ENCODE measurements at regions not wholly inside any gene's neighbourhood (a gene's known extent, or its start where the extent isn't known, plus 50 kb on each side); places are given as distances from the start of the nearest gene placed in this dataset.

DNA sequence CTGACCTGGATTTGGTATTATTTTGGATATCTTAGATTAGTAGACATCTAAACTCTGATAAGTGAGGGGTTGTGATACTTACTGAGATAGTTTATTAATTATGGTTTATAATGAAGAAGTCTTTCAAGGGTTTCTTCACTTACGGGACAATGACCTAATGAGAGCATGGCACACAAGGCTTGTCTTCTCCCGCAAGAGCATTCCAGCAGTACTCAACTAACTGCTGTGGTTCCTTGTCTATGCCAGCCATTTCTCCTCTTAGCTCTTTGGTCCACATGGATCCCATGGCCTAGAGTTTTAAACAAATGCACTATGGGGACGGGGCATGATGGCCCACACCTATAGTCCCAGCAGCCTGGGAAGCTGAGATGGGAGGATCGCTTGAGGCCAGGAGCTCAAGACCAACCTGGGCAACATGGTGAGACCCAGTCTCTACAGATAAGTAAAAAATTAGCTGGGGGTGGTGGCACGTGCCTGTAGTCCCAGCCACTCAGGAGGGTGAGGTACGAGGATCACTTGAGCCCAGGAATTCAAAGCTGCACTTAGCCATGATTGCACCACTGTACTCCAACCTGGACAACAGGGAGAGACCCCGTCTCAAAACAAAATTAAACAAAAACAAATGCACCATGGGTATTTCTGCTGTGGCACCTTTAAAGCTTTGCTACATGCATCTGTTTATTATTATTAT, 161.7 kb upstream of the MYCN start:
- no peak for DNase-seq (ENCODE audit: low read depth)

DNA sequence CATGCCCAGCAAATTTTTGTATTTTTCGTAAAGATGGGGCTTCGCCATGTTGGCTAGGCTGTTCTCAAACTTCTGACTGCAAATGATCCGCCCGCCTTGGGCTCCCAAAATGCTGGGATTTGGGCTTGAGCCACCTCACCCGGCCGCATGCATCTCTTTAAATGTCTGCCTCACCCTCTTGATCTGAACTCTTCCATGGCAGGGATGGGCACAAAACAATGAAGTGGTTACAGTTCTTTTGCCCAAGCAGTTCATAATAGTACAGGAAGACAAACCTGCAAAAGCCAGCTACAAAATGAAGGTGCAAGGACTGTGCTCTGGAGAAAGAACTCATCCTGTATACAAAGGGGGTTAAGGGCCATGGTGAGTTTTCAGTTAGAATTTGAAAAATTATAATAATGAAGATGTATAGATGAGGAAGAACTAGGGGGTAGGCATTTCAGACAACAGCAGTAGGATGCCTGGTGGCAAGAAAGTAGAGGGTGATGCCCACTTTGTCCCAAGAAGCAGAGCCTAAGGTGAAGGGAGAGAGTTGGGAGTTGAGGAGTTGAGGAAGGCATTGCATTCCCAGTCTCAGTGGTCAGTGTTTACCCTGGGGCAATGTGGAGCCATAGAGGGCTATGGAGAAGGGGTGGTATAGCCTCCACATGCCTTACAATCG, 160.8 kb upstream of the MYCN start:
- no peak for DNase-seq (ENCODE audit: low read depth)

DNA sequence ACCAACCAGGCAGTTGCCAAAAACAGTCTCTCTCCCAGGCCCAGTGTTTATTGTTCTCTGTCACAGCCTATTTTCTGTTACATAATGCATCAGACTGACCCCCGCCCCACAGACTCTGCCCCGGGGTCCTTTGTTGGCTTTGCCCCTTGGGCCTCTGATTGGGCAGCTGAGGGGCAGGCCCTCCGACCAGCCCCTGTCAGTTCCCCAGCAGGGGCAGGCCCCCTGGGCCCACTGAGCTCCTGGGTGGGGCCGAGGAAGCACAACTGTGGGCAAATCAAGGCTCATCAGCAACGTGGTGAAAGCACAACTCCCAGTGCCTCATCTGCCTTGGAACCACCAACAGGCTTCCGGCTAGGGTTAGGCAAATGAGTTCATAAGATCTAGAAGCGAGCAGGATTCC, 160.1 kb upstream of the MYCN start:
- no peak for DNase-seq (ENCODE audit: low read depth)

DNA sequence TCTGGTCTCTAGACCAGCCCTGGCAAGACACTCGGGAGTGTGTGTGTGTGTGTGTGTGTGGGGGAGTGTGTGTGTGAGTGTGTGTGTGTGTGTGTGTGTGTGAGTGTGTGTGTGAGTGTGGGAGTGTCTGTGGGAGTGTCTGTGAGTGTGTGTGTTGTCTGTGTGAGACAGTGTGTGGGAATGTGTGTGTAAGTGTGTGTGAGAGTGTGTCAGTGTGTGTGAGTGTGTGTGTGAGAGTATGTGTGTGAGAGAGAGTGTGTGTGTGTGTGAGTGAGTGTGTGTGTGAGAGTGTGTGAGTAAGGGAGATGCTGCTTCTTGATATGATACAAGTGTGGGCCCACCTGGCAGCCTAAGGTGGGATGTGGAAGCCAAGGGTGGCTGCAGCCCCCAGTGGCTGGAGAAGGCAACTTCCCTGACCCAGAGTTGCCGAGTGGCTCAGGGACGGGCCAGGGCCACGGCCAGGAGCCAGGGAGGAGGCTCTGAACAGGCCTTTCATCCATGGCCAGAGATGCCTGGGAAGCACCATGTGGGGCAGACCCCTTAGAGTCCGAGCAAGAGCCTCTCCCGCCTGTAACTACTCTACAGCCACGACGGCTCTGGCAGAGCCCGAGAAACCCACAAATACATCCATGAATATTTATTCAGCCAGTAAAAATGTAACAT, 159.3 kb upstream of the MYCN start:
- DNase-seq (ENCODE audit: low read depth): no peak

DNA sequence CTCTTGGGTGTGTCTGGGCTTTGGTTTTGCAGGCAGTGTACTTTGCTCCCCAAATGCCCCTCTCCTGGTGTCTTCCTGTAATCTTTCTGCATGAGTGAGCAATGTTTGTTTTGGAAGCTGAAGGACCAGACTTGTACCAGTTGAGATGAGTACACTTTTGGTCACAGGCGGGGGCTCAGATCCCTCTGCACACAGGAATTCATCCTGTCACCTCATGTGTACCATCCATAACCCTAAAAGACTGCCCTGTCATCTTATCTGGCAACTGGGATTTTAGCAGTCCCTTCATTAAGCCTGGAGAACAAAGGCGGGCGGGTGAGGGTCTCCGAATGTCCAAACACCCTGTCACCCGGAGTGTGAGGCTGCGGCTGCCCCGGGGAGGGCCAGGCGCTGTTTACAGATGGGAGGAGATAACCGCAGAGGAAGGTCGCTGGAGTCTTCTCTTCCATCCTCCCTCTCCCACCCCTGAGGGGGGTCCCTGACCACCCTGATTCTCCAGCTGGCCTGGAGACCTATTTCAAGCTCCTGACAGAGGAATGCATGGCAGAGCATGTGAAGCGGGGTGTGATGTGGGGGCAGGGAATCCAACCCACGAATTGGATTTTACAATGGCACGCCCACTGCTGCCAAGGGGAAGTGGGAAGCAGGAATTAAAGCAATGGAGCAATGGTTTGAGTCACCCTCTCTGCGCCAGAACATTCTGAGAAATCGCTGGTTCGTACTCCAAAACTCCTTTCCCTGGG, 158.2 kb upstream of the MYCN start:
- no peak for DNase-seq (ENCODE audit: low read depth)

DNA sequence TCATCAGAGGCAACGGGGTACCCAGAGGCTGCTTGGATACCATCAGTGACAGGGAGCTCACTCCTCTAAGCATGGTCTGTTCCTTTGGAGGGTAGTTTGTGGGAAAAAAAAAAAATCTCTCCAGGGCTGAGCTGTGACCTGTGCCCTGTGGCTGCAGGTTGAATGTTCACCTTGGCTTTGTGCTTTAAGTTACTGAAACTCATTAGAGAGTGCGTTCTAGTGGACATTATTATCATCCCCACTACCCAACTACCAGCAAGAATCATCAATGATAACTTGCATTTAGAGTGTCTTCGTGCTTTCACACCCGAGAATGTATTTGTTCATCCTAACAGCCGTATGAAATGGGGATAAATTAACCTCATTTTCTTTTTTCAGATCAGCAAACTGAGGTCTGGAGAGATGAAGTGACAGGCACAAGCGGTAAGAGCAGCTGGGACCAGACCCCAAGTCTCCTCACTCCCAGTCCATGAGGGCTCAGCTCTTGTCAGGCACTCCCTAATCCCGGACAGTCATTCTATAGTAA, 157.5 kb upstream of the MYCN start:
- no peak for DNase-seq (ENCODE audit: low read depth)

DNA sequence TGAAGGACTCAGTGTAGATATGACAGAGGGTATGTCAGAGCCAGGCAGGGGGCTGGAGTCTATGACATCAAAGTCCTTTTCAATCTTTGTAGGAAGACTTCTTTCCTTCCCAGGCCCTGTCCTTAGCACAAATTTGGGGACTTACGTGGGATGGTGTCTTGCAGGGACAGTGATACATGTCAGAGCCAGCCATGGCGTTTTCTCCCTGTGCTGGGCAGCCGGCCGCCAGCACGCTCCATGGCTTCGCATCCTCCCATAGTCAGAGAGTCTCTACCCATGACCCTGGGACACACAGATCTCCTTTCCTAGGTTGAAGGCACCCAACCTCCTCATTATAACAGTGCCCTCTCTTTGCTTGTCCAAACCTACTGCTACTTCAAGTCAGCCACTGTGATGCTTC, 156.9 kb upstream of the MYCN start:
- DNase-seq (ENCODE audit: low read depth): no peak

DNA sequence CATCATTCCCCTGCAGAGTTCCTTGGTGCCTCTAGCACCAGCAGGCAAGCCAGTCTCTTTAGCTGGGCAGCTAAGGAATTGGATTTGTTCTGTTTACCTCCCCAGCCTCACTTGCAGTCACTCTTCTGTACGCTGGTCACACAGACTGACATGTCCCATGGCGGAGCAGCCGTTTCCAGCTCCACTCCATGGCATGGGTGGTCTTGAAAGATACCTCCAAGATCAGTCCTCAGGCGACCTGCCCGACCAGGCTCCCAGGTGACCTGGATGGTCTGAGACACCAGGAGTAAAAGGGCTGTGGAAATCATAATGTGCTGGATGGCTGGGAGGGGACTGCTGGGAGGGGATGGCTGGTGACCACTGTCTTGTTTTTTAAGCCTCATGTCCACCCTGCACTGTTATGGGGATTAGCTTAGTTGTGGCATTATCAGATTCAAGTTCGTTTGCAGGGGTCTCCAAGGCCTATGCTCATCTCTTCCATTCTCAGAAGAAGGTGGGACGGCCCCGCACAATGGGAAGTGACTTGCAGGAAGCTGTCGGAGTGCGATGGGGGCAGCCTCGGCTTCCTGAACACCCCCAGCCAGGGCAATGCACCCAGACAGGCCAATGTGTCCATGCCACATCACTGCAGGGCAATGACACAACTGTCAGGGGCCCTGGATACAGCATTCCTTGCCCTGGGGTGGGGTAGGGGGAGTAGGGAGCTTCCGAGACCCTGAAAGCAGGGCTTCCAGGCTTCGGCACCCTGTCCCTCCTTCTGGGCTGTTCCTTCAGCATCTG, 156.1 kb upstream of the MYCN start:
- DNase-seq (ENCODE audit: low read depth): no peak

DNA sequence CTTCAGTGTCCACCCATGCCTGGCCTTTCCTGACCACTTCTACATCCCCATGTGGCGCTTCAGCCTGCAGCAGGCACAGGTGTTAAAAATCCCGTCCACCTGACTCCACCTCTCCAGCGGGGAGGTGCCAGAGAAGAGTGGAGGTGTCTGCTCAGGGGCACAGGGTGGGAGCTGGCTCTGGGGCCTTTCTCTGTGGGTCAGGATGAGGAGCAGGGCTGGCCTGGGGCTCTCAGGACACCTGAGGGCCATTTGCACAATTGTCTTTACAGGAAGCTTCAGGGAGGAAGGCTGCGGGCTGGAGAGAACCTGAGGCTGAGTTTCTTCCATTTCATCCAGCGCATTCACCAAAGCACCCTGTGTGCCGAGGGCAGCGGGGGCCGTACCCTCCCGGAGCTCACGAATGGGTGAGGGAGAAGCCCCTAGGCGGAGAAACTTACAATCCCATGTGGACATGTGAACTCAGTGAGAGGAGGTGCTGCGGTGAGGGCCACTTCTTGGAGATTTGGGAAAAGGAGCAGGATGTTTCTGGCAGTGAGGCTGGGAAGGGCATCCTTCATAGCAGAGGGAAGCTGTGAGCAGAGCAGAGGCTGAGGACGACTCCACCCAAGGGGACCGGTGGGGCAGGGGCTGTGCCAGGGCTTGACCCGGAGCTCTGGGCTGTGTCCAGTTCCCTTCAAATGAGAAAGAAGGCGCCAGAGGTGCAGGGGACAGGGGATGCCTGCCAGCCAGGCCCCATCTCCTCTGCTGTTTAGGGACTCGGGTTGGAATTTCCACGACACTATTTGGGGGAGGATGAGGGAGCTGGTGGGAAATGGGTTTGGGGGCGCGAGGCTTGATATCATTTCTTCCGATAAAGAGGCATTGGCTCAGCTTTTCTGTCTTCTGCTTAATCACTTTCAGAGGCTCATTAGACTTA, 155.2 kb upstream of the MYCN start:
- no peak for DNase-seq (ENCODE audit: low read depth)

DNA sequence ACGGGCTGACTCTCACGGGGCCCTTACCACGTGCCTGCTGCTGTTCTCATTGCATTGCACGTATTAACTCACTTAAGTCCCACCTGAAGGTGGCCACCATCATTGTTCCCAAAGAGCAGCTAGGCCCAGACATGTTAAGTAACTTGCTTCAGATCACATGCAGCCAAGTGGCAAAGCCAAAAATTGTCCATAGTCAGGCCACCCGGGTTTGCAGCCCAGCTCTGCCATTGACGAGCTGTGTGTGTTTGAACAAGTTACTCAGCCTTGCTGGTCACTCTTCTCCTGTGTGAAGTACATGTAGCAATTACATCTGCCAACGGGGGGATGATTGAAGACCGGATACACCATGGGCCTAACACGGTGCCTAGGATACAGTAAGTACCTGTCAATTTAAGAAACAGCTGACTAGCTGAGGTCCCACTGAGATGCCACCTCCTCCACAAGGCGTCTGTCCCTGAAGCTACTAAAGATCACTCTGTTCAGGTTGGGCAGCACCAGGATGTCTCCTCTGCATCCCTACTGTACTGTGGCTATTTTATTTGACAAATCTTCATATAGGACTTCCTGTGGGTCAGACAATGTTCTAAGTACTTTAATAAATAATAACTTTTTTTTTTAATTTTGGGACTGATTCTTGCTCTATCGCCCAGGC, 154.2 kb upstream of the MYCN start:
- DNase-seq (ENCODE audit: low read depth): no peak

DNA sequence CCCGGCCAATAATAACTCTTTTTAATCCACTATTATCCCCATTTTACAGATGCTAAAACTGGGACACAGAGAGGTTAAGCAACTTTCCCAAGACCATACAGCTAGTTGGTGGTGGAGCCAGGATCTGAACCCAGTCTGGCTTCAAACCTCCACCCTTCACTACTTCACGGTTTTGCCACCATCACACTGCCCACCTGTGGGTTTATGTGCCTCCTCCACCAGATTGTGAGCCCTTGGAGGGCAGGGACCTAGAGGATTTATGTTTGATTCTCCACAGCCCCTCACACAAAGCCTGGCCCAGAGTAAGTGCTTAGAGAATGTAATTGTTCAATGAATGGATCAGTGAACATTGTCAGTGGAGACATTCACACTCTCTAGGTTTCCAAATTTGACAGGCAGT, 153.4 kb upstream of the MYCN start:
- DNase-seq (ENCODE audit: low read depth): no peak

DNA sequence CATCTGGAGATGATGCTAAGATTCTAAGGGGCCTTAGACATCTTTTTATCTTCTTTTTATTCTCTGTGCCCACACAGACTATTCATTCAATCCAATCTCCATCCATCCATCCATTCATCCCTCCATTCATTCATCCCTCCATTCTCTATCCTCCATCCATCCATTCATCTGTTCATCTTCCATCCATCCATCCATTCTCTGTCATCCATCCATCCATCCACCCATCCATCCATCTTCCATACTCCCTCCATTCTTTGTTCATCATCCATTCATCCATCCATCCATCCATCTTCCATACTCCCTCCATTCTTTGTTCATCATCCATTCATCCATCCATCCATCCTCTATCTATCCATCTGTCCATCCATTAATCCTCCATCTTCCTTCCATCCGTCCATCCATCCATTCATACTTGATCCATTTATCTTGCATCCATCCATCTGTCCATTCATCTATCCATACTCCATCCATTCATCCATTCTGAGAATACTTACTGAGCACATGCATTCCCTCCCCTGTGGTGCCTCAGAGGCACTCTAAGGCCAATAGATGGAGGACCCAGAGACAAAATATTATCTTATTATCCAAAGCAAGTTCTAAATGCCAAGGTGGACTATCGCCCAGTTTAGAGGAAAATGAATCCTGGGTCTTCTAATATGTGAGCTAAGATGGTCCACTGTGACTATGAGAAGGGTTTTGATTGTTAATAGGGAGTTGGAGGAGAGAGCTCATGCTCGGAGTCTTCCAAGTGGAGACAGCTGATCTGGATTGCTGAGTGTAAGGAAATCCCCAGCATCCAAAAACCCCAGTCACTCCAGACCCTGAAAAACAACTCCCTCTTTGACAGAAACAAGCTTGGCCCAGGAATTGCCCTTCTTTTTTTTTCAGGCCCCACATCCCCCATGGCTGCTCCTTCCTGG, 152.6 kb upstream of the MYCN start:
- DNase-seq (ENCODE audit: low read depth): no peak

DNA sequence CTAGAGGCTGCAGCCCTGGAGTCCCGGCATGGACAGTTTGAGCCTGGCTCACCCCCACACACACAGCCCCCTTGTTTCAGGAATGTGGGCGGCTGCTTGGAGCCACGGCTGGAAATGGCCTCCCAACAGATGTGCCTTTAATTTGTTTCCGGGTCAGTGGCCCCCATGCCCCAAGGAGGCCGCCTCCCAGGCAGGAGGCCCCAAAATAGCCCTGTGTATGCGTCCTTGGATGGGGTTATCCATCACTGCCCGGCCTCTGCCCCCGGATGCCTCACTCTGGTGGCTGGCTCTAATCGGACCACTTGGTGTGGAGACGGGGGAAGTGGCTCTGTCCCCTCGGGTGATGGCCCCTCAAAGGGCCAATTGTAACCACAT, 151.9 kb upstream of the MYCN start:
- no peak for DNase-seq (ENCODE audit: low read depth)

DNA sequence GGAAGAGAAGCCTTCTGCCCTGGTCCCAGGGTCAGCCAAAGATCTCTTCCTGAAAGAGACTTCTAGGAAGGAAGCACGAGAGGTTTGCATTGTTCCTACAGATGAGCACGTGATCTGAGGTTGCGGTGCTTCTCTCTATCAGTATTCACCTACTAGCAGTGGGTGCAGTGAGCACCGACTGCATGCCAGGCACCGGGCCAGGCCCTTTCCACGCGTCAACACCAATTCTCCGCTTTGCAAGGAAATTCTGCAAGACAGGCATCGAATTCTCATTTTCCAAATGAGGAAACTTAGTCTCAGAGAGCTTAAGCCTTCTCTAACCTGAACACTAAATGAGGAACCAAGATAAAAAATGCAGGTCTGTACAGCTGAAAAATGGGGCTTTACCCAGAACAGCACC, 151.5 kb upstream of the MYCN start:
- no peak for DNase-seq (ENCODE audit: low read depth)

DNA sequence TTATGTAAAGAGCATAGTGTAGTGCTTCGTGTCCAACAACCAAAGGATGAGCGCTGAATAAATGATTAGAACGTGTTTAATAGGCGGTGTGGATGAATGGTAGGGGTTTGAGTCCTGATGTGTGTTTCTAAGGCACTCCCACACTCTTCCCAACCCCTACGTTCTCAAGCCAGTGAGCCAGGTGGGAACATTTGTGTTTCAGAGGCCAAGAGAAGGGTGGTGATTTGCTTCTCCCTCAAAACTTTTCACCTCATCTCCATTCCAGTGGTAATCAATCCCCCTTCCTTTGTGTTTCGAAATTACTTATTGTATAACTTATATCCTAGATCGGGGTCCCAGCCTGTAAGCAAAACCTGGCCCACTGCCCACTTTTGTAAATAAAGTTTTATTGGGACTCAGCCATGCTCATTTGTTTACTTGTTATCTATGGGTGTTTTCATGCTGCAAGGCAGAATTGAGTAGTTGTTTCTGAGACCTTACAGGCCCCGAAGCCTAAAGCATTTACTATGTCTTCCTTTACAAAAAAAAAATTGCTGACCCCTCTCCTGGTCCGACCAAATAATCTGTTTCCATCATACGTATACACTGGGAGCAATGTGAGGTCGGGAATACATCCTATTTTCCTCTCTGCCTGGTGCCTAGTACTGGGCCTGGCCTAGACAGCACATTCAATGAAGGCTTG, 150.8 kb upstream of the MYCN start:
- no peak for DNase-seq (ENCODE audit: low read depth)

DNA sequence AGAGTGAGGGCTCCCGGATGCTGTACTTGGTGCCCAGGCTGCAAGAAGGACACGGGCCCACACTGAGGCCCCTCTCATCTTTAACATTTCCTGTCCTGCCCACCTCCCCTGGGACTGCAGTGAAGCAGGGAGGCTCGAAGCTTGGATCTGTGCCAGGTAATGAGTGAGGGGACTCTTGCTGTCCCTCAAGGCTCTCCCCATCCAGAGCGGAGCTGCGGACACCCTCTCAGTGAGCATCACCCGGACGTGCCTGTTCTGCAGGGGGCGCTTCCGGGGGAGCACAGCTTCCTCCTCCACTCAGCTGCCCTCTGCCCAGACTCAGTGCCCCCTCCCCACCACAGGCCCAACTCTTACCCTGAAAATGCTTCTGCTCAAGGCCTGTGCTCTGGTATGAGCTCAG, 150.0 kb upstream of the MYCN start:
- DNase-seq (ENCODE audit: low read depth): no peak

DNA sequence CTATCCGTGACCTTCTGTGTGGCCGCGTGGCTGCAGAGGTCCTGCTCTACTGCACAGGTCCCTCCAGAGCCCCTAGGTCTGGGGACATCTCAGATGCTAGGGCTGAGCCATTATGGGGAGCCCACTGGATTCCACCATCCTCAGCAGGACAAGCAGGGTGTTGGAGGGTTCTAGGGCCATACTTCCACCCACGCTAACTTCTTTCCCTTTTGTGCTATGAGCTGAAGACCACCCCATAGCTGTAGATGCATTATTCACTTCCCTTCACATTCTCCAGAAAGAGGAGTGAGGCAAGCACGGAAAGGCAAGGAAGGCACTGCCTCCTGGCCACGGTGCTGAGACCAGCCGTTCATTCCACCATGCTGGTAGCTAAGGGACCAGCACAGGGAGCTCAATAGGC, 149.5 kb upstream of the MYCN start:
- DNase-seq (ENCODE audit: low read depth): no peak

DNA sequence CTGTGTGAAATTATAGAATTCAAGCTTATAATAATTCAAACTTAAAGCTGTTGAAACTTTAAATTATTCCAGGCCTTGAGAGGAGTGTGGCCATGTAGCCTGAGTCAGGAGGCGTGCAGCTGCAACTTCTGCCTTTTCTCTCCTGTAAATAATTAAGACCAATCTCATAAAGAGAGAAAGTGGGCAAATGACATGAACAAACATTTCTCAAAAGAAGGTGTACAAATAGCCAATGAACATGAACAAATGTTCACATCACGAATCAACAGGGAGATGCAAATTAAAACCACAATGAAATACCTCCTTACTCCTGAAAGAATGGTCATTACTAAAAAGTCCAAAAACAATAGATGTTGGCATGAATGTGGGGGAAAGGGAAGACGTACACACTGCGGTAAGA, 149.1 kb upstream of the MYCN start:
- no peak for DNase-seq (ENCODE audit: low read depth)
